Motor neuron (in vitro differentiated cells): ENCODE measurements at regions not wholly inside any gene's neighbourhood (a gene's known extent, or its start where the extent isn't known, plus 50 kb on each side); places are given as distances from the start of the nearest gene placed in this dataset.
A peak's percentile ranks its signal among the peaks of the same experiment; 100 is the strongest.

Experiments
- ATAC-seq, 8 experiments: fragments of 200-7000 bp; cut with Tn5 transposase; replicated peaks in 6 of 8; 2 replicates each; pipeline ENCODE4 v1.8.0; 2021; ENCODE audit warnings: mild to moderate bottlenecking in 8 of 8, moderate library complexity in 8 of 8
- H3K27ac ChIP-seq, 2 donors: fragments of 250-450 bp; sonication (Bioruptor Pico); 2 replicates each; pipeline ENCODE4 v1.9.0; 2021; ENCODE audit warnings: antibody characterized with exemption in 2 of 2, mild to moderate bottlenecking in 2 of 2, moderate library complexity in 1 of 2
- H3K4me1 ChIP-seq, 2 donors: fragments of 250-450 bp; sonication (Bioruptor Pico); replicated peaks in 1 of 2; 2 replicates each; pipeline ENCODE4 v1.6.1; 2021; ENCODE audit warnings: antibody characterized with exemption in 2 of 2, mild to moderate bottlenecking in 2 of 2, moderate library complexity in 1 of 2
- H3K4me3 ChIP-seq, 5 donors: fragments of 250-450 bp; sonication (Bioruptor Pico); 2 replicates each; pipeline ENCODE4 v1.9.0; 2021; ENCODE audit warnings: antibody characterized with exemption in 5 of 5, mild to moderate bottlenecking in 5 of 5, moderate library complexity in 4 of 5
- WGBS, 10 experiments: fragments of 450-650 bp; shearing (Covaris generic); methylation state at CpG; one replicate each; pipeline ENCODE4 v1.0.0; 2022; 5-methylcytosine and 5-hydroxymethylcytosine counted together
- in situ Hi-C, 9 experiments: fragments of 400-800 bp; cut with MboI; loops; one replicate each; pipeline ENCODE4 v1.15.0; 2021; ENCODE audit warnings: low sequenced_read_pairs in 9 of 9, low pct_unique_long_range_greater_than_20kb in 2 of 9; ENCODE audit not compliant: unreplicated experiment in 9 of 9

DNA sequence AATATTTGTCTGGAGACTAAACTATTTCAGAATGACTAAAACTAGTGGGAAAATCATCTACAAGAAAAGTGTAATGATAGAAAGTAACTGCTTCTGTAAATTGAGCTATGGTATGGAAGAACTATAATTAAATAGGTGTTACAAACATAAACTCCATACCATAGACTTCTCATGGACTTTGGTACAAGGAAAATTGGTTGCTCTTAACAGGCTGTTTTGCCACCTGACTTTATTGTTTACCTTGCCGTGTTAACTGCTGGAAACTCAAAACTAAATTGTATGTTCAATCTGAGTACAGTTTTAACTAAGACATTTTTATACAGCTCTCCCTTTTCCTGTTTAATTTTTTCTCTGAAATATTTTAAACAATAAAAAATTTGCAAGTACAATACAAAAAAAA, 261.8 kb upstream of the POU3F2 start:
- no peak for ATAC-seq
- no peak overlapping the region for H3K4me3 ChIP-seq
- in situ Hi-C loops: no loop called here
- H3K27ac ChIP-seq: no peak overlapping the region
- 0 to 100% (median 82%) methylated on average over 1 of the region's 1 CpG for WGBS, 10 experiments
- peaks cover 0 to 25% of the 10 kb centered on the region in 2 donors for H3K4me1 ChIP-seq

DNA sequence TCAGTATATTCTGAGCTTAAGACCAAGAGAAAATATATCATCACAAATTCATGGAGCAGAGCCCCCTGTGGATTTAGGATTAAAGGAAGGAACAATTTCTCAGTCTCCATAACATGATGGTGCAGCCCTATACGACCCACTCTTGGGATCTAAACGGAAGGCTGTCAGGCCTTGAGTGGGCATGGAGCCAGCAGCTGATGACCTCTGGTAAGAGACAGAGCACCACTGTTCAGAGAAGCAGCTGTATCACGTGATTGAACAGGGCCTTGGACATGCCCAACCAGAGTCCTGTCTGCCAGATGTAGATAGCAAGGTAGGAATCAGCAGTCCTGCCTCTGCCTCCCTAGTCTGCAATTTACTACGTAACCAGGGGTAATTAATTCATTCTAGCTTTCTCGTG, 259.4 kb upstream of the POU3F2 start:
- ATAC-seq: peak in 2 of 8 experiments; percentile 52 to 56
- H3K4me1 ChIP-seq: peaks cover 0 to 25% of the 10 kb centered on the region in 2 donors
- H3K27ac ChIP-seq: no peak overlapping the region
- WGBS, 10 experiments: 0 to 93% (median 79%) methylated on average over 1 to 5 of the region's 5 CpGs
- H3K4me3 ChIP-seq: no peak overlapping the region
- in situ Hi-C loops: no loop called here

DNA sequence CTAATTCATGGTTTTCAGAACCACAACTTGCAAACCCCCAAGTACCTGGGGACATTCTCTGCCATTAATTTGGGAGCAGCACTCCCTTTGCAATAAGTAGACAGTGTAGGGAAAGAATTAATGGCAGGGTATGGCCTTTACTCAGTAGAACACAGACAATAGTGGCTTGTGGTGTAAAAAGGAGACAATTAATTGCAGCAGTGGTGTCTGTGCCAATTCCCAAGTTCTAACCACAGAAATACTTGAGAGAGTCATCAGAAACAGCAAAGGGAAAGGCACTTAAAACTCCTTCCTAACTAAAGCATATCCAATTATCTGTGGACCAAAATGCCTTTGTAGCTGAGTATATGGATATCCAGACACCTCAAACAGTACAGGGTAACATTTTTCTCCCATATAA, 257.6 kb upstream of the POU3F2 start:
- Histone ChIP-seq H3K27ac (no peak overlapping the region), H3K4me3 (no peak overlapping the region), H3K4me1 (peaks cover 0 to 20% of the 10 kb centered on the region in 2 donors)
- ATAC-seq: peak in 2 of 8 experiments; percentile 12 to 27
- in situ Hi-C loops: no loop called here

DNA sequence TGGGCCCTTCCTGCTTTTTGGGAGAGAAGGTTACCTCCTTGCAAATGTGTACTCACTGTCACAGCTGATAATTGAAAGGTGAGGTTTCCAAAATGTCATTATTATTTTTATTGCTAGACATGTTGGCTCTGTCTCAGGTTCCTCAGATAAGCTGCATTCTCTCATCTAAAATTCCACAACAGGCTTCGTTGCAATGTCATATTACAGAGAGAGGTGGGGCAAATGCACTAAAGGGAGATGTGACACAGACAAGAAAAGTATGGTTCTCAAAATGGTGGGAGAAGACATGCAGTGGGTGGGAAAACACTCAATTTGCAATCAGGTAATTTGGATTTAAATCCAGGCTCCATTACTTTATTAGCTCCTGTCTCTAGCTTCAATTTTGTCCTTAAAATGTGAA, 256.4 kb upstream of the POU3F2 start:
- whole genome bisulfite sequencing, 10 experiments: 0 to 100% (median 80%) methylated on average over 1 of the region's 1 CpG; no CpG with 5 or more reads in 3 of the 10 experiments
- Histone ChIP-seq H3K4me3 (no peak overlapping the region), H3K27ac (no peak overlapping the region), H3K4me1 (peaks cover 0 to 15% of the 10 kb centered on the region in 2 donors)
- in situ Hi-C loops: no loop called here
- ATAC-seq: no peak

DNA sequence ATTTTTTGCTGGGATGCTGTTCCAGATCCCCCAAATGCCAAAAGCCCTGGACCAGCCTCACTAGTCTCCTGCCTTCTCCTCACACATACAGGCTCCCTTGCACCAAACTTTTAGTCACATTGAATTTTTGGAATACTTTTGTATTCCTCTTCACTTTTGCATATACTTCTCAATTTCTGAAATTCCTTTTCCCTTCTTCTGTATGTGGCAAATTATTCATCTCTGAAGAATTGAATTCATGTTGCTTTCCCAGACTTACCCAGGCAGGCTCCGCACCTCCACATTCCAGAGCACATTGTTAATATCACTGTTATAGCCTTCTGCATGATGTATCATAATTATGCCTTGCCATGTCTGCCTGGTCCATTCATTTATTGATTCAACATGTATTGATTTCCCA, 255.3 kb upstream of the POU3F2 start:
- no peak for ATAC-seq
- in situ Hi-C loops: no loop called here
- H3K27ac ChIP-seq: no peak overlapping the region

DNA sequence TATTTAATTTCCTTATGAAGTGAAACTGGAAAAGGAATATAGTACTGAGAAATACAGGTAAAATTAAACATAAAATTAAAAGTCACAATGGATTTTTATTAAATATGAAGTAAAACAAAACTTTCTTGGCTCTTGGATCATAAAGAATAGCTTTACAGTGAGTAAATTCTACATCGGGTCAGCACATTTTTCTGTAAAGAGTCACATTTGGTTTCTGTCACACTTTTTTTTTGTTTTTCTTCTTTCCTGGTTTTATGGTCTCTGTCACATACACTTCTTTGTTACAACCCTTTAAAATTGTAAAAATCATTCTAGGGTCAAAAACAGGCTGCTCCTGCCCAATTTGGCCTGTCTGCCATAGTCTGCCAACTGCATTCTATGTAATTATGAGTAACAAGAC, 254.4 kb upstream of the POU3F2 start:
- in situ Hi-C loops: no loop called here

More for the DNA sequence above, 255.3 kb upstream of the POU3F2 start:
- WGBS, 10 experiments: 0 to 100% (median 75%) methylated on average over 1 of the region's 1 CpG; no CpG with 5 or more reads in 3 of the 10 experiments
- H3K4me3 ChIP-seq: no peak overlapping the region
- peaks cover 0 to 14% of the 10 kb centered on the region in 2 donors for H3K4me1 ChIP-seq

DNA sequence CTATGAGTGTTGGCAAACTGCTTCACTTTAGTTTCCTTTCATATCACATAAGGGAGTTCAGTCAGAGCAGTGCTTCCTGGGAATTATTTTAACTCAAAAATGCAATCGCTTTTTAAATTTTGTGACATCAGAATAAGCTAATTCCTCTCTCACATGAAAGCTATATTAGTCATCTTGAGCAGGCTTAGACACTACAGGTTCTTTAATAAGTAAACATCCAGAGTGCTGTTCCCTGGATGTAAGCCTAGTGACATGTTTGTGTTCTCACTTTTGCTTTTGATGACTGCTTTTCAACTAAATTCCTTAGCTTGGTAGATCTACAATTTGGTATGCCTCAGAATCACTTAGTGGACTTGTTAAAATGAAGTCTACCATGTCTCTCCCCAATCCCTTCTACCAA, 252.7 kb upstream of the POU3F2 start:
- in situ Hi-C loops: no loop called here
- ATAC-seq: peak in 4 of 8 experiments; percentile 31 to 79 (median 56)
- WGBS, 10 experiments: 0 to 100% (median 94%) methylated on average over 1 of the region's 1 CpG; no CpG with 5 or more reads in 3 of the 10 experiments
- peaks cover 0 to 2% of the 10 kb centered on the region in 2 donors for H3K4me1 ChIP-seq
- H3K27ac ChIP-seq: no peak overlapping the region
- H3K4me3 ChIP-seq: no peak overlapping the region

More for the DNA sequence above, 254.4 kb upstream of the POU3F2 start:
- 10 to 100% (median 85%) methylated on average over 1 of the region's 1 CpG; no CpG with 5 or more reads in 2 of the 10 experiments for WGBS, 10 experiments
- H3K27ac ChIP-seq: no peak overlapping the region
- no peak overlapping the region for H3K4me3 ChIP-seq
- H3K4me1 ChIP-seq: peaks cover 0 to 8% of the 10 kb centered on the region in 2 donors
- ATAC-seq: no peak

DNA sequence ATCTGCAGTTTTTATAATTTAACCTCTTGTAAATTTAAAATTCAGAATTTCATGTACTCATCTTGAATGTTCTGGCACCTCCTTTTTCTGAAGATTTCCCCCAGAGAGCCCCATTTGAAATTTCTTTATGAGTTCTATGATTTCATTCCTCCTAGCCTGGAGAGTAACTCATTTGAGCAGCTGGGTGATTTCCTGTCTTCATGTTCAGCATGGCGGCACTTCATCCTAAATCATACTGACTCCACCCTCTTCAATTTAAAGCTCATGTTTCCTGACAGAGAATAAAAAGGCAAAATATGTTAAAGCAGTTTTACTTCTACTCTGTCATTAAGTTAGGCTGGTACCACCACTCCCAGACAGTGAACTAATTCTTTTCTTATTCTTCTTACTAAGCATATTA, 250.9 kb upstream of the POU3F2 start:
- 0 to 100% (median 77%) methylated on average over 1 of the region's 1 CpG; no CpG with 5 or more reads in 1 of the 10 experiments for WGBS, 10 experiments
- Histone ChIP-seq H3K4me3 (no peak overlapping the region), H3K4me1 (peaks cover 0 to 2% of the 10 kb centered on the region in 2 donors), H3K27ac (no peak overlapping the region)
- in situ Hi-C loops: no loop called here
- no peak for ATAC-seq

DNA sequence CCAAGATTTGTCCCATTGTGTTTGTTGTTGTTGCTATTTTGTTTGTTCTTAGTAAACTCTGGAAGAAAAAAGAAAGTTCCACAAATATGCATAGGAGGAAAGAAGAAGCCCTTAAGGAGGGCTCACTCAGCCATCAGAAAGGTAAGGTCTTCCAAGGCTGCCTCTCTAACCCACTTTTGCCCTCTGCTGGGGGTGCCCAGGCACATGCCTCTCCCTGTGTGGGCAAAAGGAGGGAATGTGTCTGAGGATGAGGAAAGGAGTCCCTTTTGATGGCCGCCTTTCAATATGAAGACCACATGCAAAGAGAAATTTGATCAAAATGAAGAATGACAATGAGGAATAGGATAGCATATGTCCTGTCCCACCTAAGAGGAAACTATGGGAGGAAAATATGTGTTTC, 248.2 kb upstream of the POU3F2 start:
- in situ Hi-C loops: no loop called here
- 20 to 100% (median 44%) methylated on average over 1 of the region's 1 CpG; no CpG with 5 or more reads in 3 of the 10 experiments for WGBS, 10 experiments
- no peak for ATAC-seq

DNA sequence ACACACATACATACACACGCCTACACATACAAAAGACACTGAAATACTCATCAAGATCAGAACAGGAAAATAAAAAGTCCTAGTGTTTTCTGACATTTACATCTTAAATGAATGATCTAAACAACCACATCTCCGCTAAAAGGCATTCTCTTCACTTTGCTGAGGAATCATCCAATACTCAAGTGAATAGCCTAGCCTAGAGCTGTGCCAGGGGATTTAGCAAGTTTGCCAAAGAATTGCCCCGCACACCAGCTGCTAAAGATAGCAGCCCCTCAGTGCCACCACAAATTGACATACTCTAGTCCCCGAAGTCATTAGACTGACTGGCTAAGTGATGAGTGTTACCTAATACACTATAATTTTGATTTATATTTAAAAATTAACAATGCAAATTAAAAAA, 246.8 kb upstream of the POU3F2 start:
- Histone ChIP-seq H3K27ac (no peak overlapping the region), H3K4me1 (peaks cover 12 to 13% of the 10 kb centered on the region in 2 donors), H3K4me3 (no peak overlapping the region)
- in situ Hi-C loops: no loop called here
- WGBS, 10 experiments: 25 to 100% (median 85%) methylated on average over 2 to 4 of the region's 4 CpGs
- no peak for ATAC-seq

More for the DNA sequence above, 248.2 kb upstream of the POU3F2 start:
- H3K4me3 ChIP-seq: no peak overlapping the region
- peaks cover 12 to 13% of the 10 kb centered on the region in 2 donors for H3K4me1 ChIP-seq
- H3K27ac ChIP-seq: no peak overlapping the region

DNA sequence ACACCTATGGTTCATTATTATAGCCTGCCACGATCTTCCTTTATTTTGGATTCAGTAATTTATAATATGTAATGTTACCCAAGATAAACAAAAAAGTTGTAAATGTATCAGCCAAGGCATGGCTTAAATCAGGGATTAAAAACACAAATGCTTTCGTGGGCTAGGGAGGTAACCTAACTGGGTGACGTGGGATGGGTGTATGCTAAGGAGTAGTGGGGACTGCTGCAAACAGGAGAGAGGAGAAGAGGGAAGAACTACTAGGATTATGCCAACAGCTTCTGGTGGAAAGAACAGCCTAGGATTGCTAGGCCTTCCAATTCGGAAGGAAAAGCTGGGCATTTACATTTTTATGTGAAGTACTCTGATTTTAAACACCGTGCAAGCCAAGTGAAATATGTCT, 244.8 kb upstream of the POU3F2 start:
- in situ Hi-C loops: no loop called here
- Histone ChIP-seq H3K4me1 (peaks cover 11 to 12% of the 10 kb centered on the region in 2 donors), H3K27ac (no peak overlapping the region), H3K4me3 (no peak overlapping the region)
- peak in 3 of 8 experiments; percentile 57 to 67 (median 62) for ATAC-seq
- WGBS, 10 experiments: 8 to 100% (median 80%) methylated on average over 1 to 5 of the region's 5 CpGs

DNA sequence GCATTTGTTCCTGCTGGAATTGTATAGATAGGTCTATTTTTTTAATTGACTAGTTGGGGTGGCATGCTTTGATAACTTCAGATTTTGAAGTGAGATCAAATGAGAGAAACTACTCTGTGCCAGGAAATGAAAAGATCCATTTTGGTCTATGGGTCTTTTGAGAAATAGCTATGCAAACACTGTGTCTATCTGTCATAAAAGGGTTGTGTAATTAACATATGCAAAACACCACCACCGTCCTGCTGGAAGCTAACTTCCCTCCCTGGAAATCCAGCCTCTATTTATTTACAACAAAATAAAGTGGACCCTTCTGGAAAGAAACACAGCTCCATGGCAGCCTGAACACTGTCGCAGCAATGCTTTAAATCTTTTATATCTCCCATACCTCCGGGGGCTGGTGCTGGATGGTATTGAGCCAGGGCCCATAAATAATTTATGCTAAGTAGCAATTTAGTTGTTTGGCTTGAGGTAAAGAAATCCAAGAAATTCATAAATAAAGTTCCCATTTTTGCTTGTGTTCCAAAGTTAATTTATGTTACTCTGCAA, 244.2 kb upstream of the POU3F2 start:
- peaks cover 11 to 12% of the 10 kb centered on the region in 2 donors for H3K4me1 ChIP-seq
- H3K27ac ChIP-seq: no peak overlapping the region
- peak in 6 of 8 experiments; percentile 48 to 85 (median 72) for ATAC-seq
- in situ Hi-C loops: no loop called here
- no peak overlapping the region for H3K4me3 ChIP-seq
- WGBS, 10 experiments: 0 to 80% (median 21%) methylated on average over 1 to 2 of the region's 3 CpGs; no CpG with 5 or more reads in 2 of the 10 experiments

DNA sequence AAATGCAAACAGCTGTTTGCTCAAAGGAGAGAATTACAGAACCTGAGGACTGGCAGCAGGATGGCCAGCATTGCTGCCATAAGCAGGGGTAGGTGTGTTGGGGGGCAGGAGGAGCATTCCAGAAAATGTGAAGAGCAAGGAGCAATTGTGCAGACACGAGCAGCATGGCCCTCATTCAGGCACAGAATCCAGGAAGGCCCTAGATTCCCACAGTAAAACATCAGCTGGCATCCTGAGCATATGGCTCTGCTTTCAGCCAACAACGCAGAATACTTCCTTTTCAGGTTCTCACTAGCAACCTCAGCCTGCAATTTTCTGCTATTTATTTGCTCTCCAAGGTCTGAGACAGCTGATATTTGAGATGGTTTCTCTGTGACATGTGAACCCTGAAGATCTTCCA, 243.4 kb upstream of the POU3F2 start:
- Histone ChIP-seq H3K27ac (no peak overlapping the region), H3K4me3 (no peak overlapping the region), H3K4me1 (peaks cover 11 to 12% of the 10 kb centered on the region in 2 donors)
- in situ Hi-C loops: no loop called here
- peak in 3 of 8 experiments; percentile 25 to 84 (median 47) for ATAC-seq
- WGBS, 10 experiments: 0 to 67% (median 47%) methylated on average over 1 to 2 of the region's 2 CpGs; no CpG with 5 or more reads in 4 of the 10 experiments

DNA sequence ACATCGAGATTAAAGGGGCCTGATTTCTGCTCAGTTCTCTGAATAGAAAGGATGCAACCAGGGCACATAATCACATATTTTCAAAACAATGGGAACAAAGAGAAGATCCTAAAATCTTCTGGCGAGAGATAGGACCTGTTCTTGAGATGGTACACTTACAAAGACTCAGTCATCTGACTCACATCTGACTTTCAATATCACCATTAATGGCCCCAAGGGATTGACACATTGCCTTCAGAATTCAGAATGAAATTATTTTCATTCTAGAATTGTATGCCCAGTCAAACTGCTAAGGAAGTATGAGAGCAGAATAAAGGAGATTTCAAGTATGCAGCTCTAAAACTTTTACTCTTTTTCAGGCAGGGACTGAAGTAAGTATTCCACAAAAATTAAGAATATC, 240.7 kb upstream of the POU3F2 start:
- 0 to 100% (median 65%) methylated on average over 1 to 2 of the region's 2 CpGs for WGBS, 10 experiments

More for the DNA sequence above, 240.7 kb upstream of the POU3F2 start:
- in situ Hi-C loops: no loop called here
- no peak overlapping the region for H3K4me3 ChIP-seq
- H3K4me1 ChIP-seq: peaks cover 11 to 12% of the 10 kb centered on the region in 2 donors
- ATAC-seq: peak in 1 of 8 experiments; percentile 39
- H3K27ac ChIP-seq: no peak overlapping the region
